DMS 273 (cell line): ENCODE measurements at regions not wholly inside any gene's neighbourhood (a gene's known extent, or its start where the extent isn't known, plus 50 kb on each side); places are given as distances from the start of the nearest gene placed in this dataset.
A peak's percentile ranks its signal among the peaks of the same experiment; 100 is the strongest.
"Not testable (repeated sequence)": the region's sequence is repeated elsewhere in the genome, so short reads cannot be mapped to it uniquely, and the experiment has no call there.

Experiments used
- DNase-seq: peaks from one replicate; lab custom pipeline; 2025; ENCODE audit not compliant: unreplicated experiment; lab: John Stamatoyannopoulos, UW

DNA sequence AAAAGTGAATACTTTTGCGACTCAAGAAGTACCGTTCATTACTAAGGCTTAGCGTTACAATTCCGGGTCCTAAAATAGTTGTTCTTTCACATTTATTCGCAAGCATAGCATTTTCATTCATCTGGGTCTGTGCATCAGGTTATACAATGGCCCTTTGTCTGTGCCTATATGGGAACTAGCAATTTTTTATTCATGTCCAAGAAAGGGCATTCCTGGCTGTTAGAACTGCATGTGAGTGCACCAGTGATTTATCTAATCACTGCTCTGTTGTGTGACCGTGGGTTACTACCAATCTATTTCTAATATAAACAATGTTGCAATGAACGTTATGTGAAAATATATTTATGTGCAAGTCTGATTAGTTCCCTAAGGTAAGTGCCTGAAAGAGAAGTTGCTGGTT, 63.8 kb downstream of the SPANXA1 start:
- DNase-seq: not testable (repeated sequence)

DNA sequence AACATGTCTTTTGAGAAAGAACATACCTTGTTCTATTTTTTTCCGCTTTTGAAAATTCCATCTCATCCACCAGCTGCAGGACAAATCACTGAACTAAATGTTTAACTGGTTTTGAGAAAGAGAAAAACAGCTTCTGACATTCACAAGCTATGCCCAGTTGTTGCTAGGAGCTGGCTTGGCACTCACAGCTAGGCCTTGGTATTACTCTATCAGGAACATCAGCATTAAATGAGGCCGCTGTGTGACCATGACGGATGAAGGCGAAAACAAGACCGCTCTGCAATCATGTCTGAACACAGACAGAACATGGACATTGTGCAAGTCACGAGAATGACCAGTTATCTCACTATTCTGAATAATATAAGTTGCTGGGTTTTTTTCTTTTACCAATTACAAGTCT, 108.8 kb downstream of the SPANXA1 start:
- DNase-seq: not testable (repeated sequence)

DNA sequence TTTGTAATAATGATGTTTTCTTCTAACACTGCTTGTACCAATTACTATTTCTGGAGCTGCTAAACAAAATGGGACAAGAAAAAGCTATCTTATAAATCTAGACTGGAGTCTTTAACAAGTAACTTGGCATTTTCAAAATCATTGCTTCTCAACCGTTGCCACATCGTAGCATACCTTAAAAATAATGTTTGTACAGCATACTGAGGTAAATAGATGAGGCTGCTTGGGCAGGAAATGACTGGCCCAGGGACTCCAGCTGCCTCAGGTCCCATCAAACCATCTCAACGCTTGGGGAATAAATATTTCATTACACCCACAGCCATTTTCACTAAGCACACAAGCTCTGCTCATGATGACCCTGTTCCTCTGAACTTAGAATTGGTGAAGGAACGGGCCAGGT, 115.1 kb downstream of the SPANXA1 start:
- DNase-seq: no peak

DNA sequence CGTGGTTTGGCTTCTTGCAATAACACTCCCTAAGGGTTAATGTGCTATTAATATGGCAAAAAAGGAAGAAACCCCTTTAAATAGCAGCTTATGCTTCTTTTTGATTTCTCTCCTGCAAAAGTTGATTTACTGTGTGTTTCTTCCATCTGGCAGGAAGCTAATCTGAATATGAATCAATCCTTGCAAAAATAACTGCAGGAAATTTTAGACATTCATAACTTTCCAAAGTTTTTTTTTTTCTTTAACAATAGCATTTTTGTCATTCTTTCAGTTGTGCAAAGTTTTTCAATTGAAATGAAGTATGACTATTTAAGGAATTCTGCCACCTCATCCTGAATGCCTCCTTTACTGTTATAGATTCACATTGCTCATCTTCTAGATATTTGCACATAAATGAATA, 115.6 kb downstream of the SPANXA1 start:
- DNase-seq: no peak

DNA sequence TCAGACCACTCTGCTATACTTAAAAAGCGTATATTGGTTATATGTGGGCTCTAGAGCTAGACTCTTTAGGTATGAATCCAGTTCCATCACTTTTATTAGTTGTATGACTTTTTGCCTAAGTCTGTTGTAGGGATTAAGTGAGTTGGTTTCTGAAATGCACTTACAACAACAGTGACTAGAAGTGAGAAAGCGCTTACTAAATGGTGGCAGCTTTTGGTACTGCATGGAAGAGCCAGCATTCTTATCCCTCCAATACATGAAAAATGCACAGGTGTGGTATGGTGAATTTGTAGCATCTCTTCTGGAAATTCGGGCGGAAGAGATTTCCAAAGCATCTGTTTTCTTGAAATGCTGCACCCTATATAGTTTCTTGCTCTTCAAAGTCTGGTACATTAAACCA, 117.1 kb downstream of the SPANXA1 start:
- peak; percentile 7 for DNase-seq

DNA sequence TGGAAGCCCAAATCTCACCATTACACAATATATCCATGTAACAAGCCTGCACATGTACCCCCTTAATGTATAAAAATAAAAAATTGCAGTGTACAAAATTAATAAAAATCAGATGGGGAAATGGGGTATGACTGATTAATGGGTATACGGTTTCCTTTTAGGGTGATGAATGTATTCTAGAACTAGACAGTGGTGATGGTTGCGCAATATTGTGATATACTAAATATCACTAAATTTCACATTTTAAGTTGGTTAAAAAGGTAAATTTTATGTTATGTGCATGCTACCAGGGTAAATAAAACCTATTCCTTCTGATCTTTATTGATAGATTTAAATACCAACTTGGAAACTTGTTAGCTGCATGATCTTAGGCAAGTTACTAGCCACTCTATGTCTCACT, 129.4 kb downstream of the SPANXA1 start:
- DNase-seq: no peak

DNA sequence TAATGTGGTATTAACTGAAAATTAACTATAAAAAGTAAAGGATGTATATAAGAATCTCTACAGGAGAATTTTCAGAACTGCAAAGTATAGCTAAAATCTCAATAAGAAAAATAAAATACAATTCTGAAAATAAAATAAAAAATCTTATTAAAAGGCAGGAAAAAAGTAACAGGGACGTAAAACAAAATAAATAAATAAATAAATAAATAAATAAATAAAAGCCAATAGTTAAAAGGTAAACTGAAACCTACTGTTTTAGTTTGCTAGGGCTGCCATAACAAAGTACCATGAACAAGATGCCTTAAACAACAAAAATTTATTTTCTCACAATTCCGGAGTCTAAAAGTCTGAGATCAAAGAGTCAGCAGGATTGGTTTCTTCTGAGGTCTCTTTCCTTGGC, 140.6 kb downstream of the SPANXA1 start:
- DNase-seq: no peak

DNA sequence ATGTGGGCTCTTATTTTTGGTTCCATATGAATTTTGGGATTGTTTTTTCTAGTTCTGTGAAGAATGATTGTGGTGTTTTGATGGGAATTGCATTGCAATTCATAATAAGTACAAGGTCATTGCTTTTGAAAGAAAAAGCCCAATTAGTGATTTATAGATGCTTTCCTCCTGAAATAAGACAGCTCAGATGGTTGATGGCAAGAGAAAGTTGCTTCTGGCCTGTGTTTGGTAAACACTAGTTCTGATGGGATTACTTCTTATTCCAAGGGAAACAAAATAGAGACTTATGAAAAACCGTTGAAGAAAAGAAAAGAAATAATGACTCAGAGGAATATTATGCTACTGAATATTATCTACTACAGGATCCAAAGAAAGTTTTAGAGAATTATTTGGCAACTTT, 144.9 kb downstream of the SPANXA1 start:
- no peak for DNase-seq

DNA sequence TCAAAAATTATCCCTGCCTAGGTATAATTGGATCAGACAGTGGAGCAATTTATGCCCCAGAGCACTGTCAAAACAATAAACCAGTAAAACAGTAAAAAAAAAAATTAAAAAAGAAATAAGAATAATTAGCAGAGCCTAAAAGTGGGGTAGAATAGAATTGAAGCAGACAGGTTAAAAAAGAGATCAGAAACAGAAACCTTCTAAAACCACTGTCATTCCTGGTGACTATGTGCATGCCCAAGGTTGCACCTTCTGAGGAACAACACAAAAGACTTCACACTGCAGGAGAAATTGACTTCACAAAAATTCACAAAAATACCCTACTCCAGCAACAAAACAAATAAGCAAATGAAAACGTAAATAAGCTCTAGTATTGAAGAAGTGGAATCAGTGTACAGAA, 168.6 kb downstream of the SPANXA1 start:
- no peak for DNase-seq

DNA sequence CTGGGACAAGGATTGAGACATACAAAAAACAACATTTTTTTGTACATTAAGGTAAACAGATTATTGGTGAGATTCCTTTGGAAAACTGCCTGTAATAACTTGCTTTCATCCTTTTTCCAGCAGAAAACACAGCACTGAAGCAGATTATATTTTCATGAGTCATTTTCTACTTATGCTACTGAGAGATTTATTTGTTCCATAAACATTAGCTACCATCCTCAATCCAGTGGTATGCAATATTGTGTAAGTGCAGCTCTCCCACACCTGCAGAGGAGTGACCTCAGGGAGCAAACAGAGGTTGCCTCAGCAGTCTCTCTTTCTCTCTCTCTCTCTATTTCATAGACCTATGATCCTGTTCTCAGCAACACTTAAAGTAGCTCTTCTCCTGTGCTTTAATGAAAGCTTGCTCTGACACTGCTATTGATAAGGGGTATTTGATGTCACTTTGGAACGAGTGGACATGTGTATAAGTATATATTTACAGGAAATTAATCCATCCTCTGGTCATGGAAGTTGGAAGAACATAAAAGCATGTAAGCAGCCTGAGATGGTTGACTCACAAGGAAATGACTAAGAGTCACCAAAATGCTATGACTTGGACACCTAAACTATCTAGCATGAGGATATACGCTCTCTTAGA, 163.7 kb upstream of the SPANXC start:
- DNase-seq: no peak

DNA sequence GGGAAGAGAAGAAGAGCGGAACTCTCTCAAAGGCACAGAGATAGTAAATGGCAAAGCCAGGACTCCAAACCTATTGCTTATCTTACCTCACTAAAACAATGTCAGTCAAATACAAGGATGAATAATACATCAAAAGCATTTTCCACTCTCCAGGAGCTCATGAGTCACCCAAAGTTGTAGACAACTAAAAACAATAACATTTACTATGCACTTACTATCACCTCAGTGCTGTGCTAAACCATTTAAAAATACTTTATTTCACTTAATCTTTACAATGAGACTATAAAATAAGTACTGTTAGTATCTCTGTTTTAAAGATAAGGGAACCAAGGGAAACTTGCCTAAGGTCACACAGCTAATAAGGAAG, 163.2 kb upstream of the SPANXC start:
- DNase-seq: no peak

DNA sequence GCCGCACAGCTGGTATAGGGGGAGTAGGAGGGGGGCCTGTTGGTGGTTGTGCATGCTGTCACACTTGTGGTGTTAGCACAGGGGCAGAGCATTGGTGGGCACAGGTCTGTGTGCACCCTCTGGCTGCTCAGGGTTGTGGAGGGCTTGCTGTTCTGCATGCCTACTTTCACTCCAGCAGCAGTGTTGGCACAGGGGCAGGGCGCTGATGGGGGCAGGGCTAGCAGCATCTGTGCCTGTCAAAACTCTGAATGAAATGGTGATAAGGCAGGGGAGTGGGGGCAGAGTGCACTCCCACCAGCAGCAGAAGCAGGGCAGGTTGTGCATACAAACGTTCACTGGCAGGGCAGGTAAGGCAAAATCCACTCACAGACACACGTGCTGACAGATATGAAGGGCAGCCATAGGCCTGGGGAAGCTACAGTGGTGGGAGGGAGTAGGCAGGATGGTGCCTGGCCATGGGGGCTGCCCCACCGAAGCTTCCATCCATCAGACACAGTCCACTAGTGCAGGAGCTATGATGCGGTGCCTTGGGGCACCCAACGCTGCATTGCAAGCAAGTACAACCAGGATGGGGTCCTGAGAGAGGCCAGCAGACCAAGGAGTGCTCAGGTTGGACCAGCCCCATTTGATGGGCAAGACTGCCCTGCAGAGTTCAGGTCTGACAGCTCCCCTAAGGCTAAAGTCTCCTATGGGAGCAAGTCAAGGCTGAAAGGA, 160.7 kb upstream of the SPANXC start:
- DNase-seq: no peak

DNA sequence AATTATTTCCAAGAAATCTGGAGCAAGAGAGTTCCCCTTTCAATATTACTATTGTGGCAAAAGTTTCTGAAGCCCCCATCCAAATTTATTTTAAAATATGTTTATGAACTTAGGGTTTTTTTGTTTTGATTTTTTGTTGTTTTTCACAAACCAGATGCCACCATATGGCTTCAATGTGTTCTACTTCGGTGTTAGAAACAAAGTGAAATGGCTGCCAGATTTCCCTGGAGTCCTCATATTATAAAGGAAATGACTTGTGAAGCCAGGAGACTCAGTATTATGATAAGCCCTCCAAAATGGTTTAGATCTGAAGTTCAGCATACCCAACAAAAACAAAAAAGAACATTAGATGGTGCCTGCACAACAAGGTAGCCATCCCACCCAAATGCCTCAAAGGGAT, 154.2 kb upstream of the SPANXC start:
- no peak for DNase-seq

DNA sequence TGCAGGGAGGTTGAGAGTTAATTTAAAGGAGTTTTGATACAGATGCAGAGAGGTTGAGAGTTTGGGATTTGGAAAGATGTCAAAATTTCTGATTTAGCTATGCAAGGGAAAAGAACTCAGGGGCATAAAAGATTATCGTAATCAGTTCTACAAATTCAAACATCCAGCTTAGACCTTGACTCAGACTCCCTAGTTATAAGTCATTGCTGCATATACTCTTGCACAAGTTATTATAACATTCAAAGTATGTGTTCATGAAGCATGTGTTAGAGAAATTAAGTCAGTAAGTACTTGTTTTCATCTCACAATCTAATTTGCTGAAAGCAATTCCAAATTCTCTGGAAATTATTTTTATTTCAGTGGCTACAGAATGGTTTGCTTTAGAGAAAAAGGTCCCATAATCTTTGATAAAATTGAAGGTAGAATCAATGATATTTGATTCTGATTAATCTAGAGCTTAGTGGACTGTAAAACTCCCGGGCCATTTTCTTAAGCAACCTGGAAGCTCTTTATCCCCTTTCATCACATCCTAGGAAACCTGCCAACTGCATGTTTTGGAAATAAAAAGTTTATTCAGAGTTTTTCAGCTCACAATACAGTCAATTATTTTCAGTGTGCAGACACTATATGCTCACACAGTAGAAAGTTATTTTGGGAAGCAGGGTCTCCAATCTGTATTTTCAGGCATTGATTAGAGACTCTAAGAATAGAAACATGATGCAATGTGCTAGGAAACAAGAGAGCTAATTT, 132.9 kb upstream of the SPANXC start:
- DNase-seq: no peak

DNA sequence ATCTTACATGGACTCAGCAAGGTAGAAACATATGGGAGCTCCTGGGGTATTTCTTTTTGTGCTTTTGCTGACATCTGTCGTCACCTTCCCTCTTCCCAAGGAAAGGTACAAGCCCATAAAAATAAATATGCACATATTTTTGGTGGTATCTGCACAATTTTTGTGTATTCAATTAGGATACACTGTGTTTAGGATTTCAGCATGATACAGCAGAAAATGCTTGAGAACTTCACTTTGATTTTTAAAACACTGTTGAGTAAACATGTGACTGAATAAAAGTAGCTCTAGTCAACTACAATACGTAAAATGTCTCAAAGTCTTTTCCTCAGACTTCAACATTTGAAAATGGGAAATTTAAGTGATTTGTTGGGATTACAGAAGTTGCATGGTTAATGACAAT, 99.4 kb upstream of the SPANXC start:
- DNase-seq: no peak

DNA sequence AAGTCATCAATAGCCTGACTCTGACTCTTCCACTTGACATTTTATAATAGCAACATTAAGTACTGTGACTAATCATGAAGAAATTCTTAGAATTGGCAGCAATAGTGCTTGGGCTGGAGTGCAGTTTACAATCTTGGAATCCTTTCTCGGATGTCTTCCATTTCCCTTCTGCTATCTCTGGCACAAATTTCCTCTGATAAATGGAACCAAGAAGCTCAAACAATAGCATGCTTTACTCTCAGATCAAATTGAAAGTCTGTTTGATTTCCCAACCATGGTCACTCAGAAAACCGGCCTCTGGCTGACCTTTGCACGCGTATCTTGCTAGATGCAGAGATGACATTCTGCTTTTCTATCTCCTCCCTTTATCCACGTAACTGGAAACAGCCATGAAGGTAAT, 99.0 kb upstream of the SPANXC start:
- no peak for DNase-seq

DNA sequence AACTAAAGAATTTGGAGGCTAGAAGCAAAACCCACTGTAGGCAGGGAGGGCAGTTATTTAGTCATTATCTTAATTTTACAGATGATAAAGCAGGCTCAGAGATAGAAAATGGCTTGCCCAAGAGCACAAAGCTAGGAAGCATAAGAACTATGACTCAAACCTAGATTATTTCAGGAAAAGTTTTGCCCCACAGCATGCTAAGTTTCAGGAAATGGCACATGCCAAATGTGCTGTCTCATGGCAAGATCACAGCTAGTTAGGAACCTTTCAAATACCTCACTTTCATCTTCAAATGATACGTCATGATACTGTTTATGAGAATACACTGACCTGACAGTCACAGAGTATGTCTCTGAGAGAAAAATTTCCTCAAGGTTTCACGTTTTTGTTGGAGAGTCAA, 78.5 kb upstream of the SPANXC start:
- no peak for DNase-seq

DNA sequence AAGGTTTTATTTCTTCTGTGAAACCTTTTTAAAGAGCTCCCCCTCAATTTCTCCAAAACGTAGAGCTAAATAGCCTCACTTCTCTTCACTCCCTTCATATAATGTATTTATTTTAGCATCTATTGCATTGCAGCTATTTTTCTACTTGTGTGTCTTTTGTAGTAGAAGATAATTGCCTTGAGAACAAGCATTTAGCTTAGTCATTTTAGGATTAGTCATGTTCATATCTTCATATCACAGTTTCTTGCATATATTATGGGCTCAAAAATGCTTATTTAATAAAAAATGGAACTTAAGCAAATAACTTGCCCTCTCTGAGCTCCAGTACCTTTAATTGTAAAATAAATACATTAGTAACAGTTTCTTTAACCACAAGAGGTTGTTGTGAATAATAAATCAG, 72.1 kb upstream of the SPANXC start:
- no peak for DNase-seq

DNA sequence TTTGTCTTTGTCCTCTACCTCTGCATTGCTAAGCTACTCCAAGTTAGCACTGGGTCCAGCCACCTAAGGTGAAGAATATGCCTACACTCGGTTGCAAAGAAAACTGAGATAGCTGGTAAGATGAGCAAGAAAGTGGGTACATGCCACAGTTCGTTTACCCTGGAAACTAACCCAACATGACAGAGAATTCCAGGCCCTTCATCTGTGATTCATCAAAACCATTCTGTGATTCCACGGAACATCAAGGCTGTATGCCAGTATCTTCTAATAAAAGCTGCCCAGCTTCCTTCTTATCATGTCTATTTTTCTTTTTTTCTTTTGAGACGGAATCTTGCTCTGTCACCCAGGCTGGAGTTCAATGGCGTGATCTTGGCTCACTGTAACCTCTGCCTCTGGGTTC, 58.7 kb upstream of the SPANXC start:
- no peak for DNase-seq
